ENCODE measurements at regions not wholly inside any gene's neighbourhood (a gene's known extent, or its start where the extent isn't known, plus 50 kb on each side); places are given as distances from the start of the nearest gene placed in this dataset.

DNA sequence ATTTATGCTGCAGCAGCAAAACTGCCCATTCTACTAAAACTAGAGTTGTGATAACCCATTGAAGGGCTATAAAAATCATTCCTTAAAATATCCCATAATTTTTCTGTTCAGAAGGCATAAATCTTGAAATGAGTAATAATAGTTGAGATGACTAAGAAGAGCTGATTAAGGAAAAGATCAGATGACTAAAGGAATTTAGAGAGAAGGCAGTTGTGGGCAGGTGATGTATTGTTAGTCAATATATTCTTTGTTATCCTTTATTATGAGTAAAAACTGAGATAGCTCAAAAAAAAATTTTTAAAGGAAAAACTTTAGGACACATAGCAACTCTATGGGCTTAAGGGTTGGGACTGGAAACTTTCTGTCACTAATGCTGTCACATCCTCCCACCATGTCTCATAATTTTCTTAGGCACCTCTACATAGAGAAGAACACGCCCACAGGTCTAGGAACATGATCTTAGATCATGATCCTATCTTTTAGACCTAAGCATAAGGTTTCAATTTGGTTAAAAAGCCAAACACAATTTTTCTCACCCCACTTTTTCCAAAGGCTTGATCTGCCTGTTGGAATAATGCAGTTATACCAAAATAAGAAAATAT lies 597.5 kb upstream of the MEF2C start:
- Histone ChIP-seq H2AFZ (no peak overlapping the region), H3K9me3 (ENCODE audit: low read depth) (no peaks in the 10 kb centered on the region), H4K20me1 (ENCODE audit: insufficient read depth, poor library complexity, severe bottlenecking) (no peaks in the 10 kb centered on the region), H3K9me2 (replicated peaks; ENCODE audit: insufficient read depth) (no peaks in the 10 kb centered on the region), H3K79me2 (no peaks in the 10 kb centered on the region), H3K27ac (no peak overlapping the region), H3K36me3 (replicated peaks; ENCODE audit: insufficient read depth, low read depth) (no peaks in the 10 kb centered on the region), H3K27me3 (no peaks in the 10 kb centered on the region), H3K4me3 (no peak overlapping the region), H3K4me2 (no peak overlapping the region), H3K4me1 (ENCODE audit: insufficient read depth) (no peaks in the 10 kb centered on the region)
- 92% methylated on average over 1 of the region's 1 CpG for WGBS (ENCODE audit: low lambda C conversion rate, missing lambda C conversion rate)
- no peak for TF ChIP-seq EZH2 (IDR thresholded peaks at IDR 0.05; ENCODE audit: borderline replicate concordance)
- TF ChIP-seq, protein P1, sequence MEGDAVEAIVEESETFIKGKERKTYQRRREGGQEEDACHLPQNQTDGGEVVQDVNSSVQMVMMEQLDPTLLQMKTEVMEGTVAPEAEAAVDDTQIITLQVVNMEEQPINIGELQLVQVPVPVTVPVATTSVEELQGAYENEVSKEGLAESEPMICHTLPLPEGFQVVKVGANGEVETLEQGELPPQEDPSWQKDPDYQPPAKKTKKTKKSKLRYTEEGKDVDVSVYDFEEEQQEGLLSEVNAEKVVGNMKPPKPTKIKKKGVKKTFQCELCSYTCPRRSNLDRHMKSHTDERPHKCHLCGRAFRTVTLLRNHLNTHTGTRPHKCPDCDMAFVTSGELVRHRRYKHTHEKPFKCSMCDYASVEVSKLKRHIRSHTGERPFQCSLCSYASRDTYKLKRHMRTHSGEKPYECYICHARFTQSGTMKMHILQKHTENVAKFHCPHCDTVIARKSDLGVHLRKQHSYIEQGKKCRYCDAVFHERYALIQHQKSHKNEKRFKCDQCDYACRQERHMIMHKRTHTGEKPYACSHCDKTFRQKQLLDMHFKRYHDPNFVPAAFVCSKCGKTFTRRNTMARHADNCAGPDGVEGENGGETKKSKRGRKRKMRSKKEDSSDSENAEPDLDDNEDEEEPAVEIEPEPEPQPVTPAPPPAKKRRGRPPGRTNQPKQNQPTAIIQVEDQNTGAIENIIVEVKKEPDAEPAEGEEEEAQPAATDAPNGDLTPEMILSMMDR (IDR thresholded peaks at IDR 0.05; ENCODE audit: poor library complexity) = no peak
- TF ChIP-seq EZH2phosphoT487 (IDR thresholded peaks at IDR 0.05; ENCODE audit: low read depth, severe bottlenecking, unreplicated experiment) = no peak
- DNase-seq (ENCODE audit: low spot score) = no peak

DNA sequence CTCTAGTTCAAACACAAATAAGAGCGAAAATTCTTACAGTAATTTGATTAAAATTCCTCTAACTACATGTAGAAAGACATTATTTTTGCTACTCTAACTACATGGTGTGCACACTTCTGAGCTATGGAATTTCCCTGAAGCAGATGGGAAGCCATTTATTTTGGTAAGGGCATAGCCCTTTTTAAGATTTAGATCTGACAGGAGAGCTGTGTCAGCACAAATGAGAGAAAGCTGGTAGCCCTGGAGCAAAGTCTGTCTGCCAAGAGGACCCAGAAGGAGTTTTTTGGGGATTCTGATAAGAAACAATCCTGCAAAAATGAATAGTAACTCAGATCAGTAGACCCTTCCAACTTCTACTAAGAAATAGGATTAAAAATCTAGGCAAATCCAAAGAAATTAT lies 595.9 kb upstream of the MEF2C start:
- Histone ChIP-seq H3K27ac (no peak overlapping the region), H2AFZ (no peak overlapping the region), H3K27me3 (no peaks in the 10 kb centered on the region), H3K4me2 (no peak overlapping the region), H3K36me3 (replicated peaks; ENCODE audit: insufficient read depth, low read depth) (no peaks in the 10 kb centered on the region), H3K9me2 (replicated peaks; ENCODE audit: insufficient read depth) (no peaks in the 10 kb centered on the region), H3K4me3 (no peak overlapping the region), H3K4me1 (ENCODE audit: insufficient read depth) (no peaks in the 10 kb centered on the region), H3K9me3 (ENCODE audit: low read depth) (no peaks in the 10 kb centered on the region), H4K20me1 (ENCODE audit: insufficient read depth, poor library complexity, severe bottlenecking) (no peaks in the 10 kb centered on the region), H3K79me2 (no peaks in the 10 kb centered on the region)
- DNase-seq (ENCODE audit: low spot score) = no peak
- WGBS (ENCODE audit: low lambda C conversion rate, missing lambda C conversion rate) = 90% methylated on average over 1 of the region's 1 CpG
- TF ChIP-seq EZH2 (IDR thresholded peaks at IDR 0.05; ENCODE audit: borderline replicate concordance) (no peak), EZH2phosphoT487 (IDR thresholded peaks at IDR 0.05; ENCODE audit: low read depth, severe bottlenecking, unreplicated experiment) (no peak)
- TF ChIP-seq, protein P1 (IDR thresholded peaks at IDR 0.05; ENCODE audit: poor library complexity) = no peak

DNA sequence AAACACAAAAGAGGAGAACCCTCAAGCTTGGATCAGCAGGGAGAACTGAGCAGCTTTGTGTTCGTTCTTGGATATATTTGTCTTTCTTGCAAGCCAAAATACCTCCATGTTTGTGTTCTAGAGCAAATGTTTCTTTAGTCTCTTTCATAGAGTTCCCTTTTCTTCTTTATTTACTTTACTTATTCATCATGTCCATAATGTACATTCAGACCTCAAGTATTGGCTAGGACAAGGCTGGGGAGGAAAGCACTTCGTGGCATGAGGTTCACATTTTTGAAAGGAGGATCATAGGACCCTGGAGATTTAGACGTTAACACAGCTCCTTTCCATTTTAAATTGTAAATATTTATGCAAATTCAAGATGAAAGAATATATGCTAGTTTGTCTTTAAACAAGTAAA lies 590.2 kb upstream of the MEF2C start:
- no peak for DNase-seq (ENCODE audit: low spot score)
- Histone ChIP-seq H3K4me3 (no peak overlapping the region), H3K4me1 (ENCODE audit: insufficient read depth) (peaks cover 3% of the 10 kb centered on the region), H2AFZ (no peak overlapping the region), H4K20me1 (ENCODE audit: insufficient read depth, poor library complexity, severe bottlenecking) (no peaks in the 10 kb centered on the region), H3K79me2 (no peaks in the 10 kb centered on the region), H3K9me3 (ENCODE audit: low read depth) (no peaks in the 10 kb centered on the region), H3K27me3 (no peaks in the 10 kb centered on the region), H3K36me3 (replicated peaks; ENCODE audit: insufficient read depth, low read depth) (no peaks in the 10 kb centered on the region), H3K9me2 (replicated peaks; ENCODE audit: insufficient read depth) (no peaks in the 10 kb centered on the region), H3K27ac (no peak overlapping the region), H3K4me2 (no peak overlapping the region)
- 68% methylated on average over 3 of the region's 3 CpGs for WGBS (ENCODE audit: low lambda C conversion rate, missing lambda C conversion rate)
- no peak for TF ChIP-seq EZH2phosphoT487 (IDR thresholded peaks at IDR 0.05; ENCODE audit: low read depth, severe bottlenecking, unreplicated experiment)
- TF ChIP-seq, protein P1 (IDR thresholded peaks at IDR 0.05; ENCODE audit: poor library complexity) = no peak
- TF ChIP-seq EZH2 (IDR thresholded peaks at IDR 0.05; ENCODE audit: borderline replicate concordance) = no peak
